ENCODE measurements at regions not wholly inside any gene's neighbourhood (a gene's known extent, or its start where the extent isn't known, plus 50 kb on each side); places are given as distances from the start of the nearest gene placed in this dataset.

DNA sequence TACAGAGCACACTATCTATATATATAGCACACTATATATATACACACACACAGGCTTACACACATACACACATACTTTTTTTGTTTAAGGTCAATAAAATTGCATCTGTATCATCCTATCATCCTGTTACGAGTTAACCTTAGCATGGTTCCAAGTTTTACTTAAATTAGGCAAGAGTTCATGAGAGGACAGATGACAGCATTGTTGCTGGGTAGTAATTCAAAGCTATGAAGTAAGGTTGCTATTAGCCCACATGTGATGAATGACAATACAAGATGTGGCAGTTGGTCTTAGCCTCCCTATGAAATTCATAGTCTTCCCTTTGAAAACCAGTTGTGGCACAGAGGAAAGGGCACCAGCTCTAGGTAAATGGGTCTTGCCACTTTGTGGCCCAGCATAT is 438.1 kb downstream of the ACTL7B start (continued):
- TF ChIP-seq, protein P1, sequence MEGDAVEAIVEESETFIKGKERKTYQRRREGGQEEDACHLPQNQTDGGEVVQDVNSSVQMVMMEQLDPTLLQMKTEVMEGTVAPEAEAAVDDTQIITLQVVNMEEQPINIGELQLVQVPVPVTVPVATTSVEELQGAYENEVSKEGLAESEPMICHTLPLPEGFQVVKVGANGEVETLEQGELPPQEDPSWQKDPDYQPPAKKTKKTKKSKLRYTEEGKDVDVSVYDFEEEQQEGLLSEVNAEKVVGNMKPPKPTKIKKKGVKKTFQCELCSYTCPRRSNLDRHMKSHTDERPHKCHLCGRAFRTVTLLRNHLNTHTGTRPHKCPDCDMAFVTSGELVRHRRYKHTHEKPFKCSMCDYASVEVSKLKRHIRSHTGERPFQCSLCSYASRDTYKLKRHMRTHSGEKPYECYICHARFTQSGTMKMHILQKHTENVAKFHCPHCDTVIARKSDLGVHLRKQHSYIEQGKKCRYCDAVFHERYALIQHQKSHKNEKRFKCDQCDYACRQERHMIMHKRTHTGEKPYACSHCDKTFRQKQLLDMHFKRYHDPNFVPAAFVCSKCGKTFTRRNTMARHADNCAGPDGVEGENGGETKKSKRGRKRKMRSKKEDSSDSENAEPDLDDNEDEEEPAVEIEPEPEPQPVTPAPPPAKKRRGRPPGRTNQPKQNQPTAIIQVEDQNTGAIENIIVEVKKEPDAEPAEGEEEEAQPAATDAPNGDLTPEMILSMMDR (conservative IDR thresholded peaks at IDR 0.05; ENCODE audit: low read depth in 2 of 2), result no peak
- no peak for TF ChIP-seq JUNB (IDR thresholded peaks at IDR 0.05; ENCODE audit: unreplicated experiment)
- TF ChIP-seq POLR2AphosphoS5 (IDR thresholded peaks at IDR 0.05; ENCODE audit: low read depth), result no peak
- no peak for TF ChIP-seq NANOG (IDR thresholded peaks at IDR 0.05; ENCODE audit: borderline replicate concordance)
- TF ChIP-seq STAT1 (IDR thresholded peaks at IDR 0.05; ENCODE audit: unreplicated experiment), result no peak
- no peak for TF ChIP-seq EZH2 (IDR thresholded peaks at IDR 0.05; ENCODE audit: low read depth, unreplicated experiment)
- TF ChIP-seq, protein P2, sequence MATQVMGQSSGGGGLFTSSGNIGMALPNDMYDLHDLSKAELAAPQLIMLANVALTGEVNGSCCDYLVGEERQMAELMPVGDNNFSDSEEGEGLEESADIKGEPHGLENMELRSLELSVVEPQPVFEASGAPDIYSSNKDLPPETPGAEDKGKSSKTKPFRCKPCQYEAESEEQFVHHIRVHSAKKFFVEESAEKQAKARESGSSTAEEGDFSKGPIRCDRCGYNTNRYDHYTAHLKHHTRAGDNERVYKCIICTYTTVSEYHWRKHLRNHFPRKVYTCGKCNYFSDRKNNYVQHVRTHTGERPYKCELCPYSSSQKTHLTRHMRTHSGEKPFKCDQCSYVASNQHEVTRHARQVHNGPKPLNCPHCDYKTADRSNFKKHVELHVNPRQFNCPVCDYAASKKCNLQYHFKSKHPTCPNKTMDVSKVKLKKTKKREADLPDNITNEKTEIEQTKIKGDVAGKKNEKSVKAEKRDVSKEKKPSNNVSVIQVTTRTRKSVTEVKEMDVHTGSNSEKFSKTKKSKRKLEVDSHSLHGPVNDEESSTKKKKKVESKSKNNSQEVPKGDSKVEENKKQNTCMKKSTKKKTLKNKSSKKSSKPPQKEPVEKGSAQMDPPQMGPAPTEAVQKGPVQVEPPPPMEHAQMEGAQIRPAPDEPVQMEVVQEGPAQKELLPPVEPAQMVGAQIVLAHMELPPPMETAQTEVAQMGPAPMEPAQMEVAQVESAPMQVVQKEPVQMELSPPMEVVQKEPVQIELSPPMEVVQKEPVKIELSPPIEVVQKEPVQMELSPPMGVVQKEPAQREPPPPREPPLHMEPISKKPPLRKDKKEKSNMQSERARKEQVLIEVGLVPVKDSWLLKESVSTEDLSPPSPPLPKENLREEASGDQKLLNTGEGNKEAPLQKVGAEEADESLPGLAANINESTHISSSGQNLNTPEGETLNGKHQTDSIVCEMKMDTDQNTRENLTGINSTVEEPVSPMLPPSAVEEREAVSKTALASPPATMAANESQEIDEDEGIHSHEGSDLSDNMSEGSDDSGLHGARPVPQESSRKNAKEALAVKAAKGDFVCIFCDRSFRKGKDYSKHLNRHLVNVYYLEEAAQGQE (IDR thresholded peaks at IDR 0.05; ENCODE audit: unreplicated experiment), result no peak
- no peak for TF ChIP-seq ZNF331 (CRISPR knock-in tag; IDR thresholded peaks at IDR 0.05; ENCODE audit: low read depth)
- TF ChIP-seq ZNF114 (CRISPR knock-in tag; IDR thresholded peaks at IDR 0.05), result no peak

DNA sequence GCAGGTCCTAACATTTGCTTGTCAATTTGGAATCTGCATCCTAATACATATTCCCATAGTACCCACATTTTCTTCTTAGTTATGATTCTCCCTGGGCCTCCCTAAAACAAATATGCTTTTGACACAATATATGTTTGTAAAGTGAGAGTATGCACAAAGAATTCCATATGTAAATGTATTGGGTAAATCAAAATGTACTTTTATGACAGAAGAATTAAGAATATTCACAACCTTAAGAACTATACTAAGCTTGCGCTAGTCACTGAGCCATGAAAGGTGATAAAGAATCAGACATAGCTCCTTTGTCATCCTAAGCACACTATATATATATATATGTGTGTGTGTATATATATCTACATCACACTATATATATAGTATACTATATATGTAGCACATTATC is 438.5 kb downstream of the ACTL7B start:
- H3K27me3 ChIP-seq (ENCODE audit: insufficient read depth), result no peaks in the 10 kb centered on the region
- no peaks in the 10 kb centered on the region for H3K27me3 Mint-ChIP-seq (ENCODE audit: insufficient read depth, low read depth, poor library complexity)
- H3F3A ChIP-seq (replicated peaks; ENCODE audit: low read depth), result no peaks in the 10 kb centered on the region
- H3K36me3 ChIP-seq (ENCODE audit: insufficient read depth), result no peaks in the 10 kb centered on the region
- no peaks in the 10 kb centered on the region for H3K9me2 ChIP-seq (ENCODE audit: insufficient read depth)
- no peak overlapping the region for H2AFZ ChIP-seq
- no peak overlapping the region for H3K27ac ChIP-seq (ENCODE audit: low read depth)
- no peaks in the 10 kb centered on the region for H4K20me1 ChIP-seq (replicated peaks; ENCODE audit: insufficient read depth)
- no peak for DNase-seq (ENCODE audit: low spot score)
- no peak overlapping the region for H3K4me2 ChIP-seq
- no peak overlapping the region for H3K27ac Mint-ChIP-seq
- H3K4me1 Mint-ChIP-seq, result no peaks in the 10 kb centered on the region
- no peaks in the 10 kb centered on the region for H3K4me1 ChIP-seq (ENCODE audit: insufficient read depth)
- no peaks in the 10 kb centered on the region; the same call in 2 of the 3 replicates for H3K9me3 Mint-ChIP-seq
- no peak overlapping the region for H3K4me3 Mint-ChIP-seq
- H3K4me3 ChIP-seq, result no peak overlapping the region
- no peaks in the 10 kb centered on the region for H3K79me2 ChIP-seq (replicated peaks; ENCODE audit: insufficient read depth)
- ATAC-seq, result no peak
- H3K36me3 Mint-ChIP-seq (ENCODE audit: low read depth), result no peaks in the 10 kb centered on the region
- TF ChIP-seq, protein P3, sequence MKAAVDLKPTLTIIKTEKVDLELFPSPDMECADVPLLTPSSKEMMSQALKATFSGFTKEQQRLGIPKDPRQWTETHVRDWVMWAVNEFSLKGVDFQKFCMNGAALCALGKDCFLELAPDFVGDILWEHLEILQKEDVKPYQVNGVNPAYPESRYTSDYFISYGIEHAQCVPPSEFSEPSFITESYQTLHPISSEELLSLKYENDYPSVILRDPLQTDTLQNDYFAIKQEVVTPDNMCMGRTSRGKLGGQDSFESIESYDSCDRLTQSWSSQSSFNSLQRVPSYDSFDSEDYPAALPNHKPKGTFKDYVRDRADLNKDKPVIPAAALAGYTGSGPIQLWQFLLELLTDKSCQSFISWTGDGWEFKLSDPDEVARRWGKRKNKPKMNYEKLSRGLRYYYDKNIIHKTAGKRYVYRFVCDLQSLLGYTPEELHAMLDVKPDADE (IDR thresholded peaks at IDR 0.05), result no peak
- TF ChIP-seq ZNF331 (CRISPR knock-in tag; IDR thresholded peaks at IDR 0.05; ENCODE audit: low read depth) (no peak), EZH2phosphoT487 (IDR thresholded peaks at IDR 0.05; ENCODE audit: unreplicated experiment) (no peak), POLR2AphosphoS5 (IDR thresholded peaks at IDR 0.05; ENCODE audit: low read depth) (no peak), STAT1 (IDR thresholded peaks at IDR 0.05; ENCODE audit: unreplicated experiment) (no peak)
- TF ChIP-seq, protein P4, sequence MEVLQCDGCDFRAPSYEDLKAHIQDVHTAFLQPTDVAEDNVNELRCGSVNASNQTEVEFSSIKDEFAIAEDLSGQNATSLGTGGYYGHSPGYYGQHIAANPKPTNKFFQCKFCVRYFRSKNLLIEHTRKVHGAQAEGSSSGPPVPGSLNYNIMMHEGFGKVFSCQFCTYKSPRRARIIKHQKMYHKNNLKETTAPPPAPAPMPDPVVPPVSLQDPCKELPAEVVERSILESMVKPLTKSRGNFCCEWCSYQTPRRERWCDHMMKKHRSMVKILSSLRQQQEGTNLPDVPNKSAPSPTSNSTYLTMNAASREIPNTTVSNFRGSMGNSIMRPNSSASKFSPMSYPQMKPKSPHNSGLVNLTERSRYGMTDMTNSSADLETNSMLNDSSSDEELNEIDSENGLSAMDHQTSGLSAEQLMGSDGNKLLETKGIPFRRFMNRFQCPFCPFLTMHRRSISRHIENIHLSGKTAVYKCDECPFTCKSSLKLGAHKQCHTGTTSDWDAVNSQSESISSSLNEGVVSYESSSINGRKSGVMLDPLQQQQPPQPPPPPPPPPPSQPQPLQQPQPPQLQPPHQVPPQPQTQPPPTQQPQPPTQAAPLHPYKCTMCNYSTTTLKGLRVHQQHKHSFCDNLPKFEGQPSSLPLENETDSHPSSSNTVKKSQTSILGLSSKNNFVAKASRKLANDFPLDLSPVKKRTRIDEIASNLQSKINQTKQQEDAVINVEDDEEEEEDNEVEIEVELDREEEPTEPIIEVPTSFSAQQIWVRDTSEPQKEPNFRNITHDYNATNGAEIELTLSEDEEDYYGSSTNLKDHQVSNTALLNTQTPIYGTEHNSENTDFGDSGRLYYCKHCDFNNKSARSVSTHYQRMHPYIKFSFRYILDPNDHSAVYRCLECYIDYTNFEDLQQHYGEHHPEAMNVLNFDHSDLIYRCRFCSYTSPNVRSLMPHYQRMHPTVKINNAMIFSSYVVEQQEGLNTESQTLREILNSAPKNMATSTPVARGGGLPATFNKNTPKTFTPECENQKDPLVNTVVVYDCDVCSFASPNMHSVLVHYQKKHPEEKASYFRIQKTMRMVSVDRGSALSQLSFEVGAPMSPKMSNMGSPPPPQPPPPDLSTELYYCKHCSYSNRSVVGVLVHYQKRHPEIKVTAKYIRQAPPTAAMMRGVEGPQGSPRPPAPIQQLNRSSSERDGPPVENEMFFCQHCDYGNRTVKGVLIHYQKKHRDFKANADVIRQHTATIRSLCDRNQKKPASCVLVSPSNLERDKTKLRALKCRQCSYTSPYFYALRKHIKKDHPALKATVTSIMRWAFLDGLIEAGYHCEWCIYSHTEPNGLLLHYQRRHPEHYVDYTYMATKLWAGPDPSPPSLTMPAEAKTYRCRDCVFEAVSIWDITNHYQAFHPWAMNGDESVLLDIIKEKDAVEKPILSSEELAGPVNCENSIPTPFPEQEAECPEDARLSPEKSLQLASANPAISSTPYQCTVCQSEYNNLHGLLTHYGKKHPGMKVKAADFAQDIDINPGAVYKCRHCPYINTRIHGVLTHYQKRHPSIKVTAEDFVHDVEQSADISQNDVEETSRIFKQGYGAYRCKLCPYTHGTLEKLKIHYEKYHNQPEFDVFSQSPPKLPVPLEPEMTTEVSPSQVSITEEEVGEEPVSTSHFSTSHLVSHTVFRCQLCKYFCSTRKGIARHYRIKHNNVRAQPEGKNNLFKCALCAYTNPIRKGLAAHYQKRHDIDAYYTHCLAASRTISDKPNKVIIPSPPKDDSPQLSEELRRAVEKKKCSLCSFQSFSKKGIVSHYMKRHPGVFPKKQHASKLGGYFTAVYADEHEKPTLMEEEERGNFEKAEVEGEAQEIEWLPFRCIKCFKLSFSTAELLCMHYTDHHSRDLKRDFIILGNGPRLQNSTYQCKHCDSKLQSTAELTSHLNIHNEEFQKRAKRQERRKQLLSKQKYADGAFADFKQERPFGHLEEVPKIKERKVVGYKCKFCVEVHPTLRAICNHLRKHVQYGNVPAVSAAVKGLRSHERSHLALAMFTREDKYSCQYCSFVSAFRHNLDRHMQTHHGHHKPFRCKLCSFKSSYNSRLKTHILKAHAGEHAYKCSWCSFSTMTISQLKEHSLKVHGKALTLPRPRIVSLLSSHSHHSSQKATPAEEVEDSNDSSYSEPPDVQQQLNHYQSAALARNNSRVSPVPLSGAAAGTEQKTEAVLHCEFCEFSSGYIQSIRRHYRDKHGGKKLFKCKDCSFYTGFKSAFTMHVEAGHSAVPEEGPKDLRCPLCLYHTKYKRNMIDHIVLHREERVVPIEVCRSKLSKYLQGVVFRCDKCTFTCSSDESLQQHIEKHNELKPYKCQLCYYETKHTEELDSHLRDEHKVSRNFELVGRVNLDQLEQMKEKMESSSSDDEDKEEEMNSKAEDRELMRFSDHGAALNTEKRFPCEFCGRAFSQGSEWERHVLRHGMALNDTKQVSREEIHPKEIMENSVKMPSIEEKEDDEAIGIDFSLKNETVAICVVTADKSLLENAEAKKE (CRISPR knock-in tag; IDR thresholded peaks at IDR 0.05), result no peak

All from GM23338 (cell line).